Panc1 (cell line): ENCODE measurements at regions not wholly inside any gene's neighbourhood (a gene's known extent, or its start where the extent isn't known, plus 50 kb on each side); places are given as distances from the start of the nearest gene placed in this dataset.

Source experiments
- ATAC-seq: fragments of 200-7000 bp; cut with Tn5 transposase; 2 replicates; pipeline ENCODE4 v1.9.1; 2020; ENCODE audit warnings: mild to moderate bottlenecking, moderate library complexity
- BruUV-seq: library from RNA; stranded (reverse); fragments of 400-500 nt; replicated peaks from 2 replicates; lab custom pipeline; 2021; lab: Mats Ljungman, UMichigan
- CTCF ChIA-PET: fragments of 300-600 bp; sonication (Branson Sonifier 250); formaldehyde crosslinking; loops from one replicate; lab custom pipeline; 2022; ENCODE audit warnings: antibody characterized with exemption; lab: Charles Lee
- POLR2A ChIA-PET: fragments of 300-600 bp; sonication (Branson Sonifier 250); formaldehyde crosslinking; loops from one replicate; lab custom pipeline; 2022; ENCODE audit warnings: antibody characterized with exemption; lab: Charles Lee
- DNase-seq: peaks from one replicate; pipeline ENCODE4 v3.0.0-alpha.2; 2010; ENCODE audit warnings: low read depth, low spot score
- H3K27ac ChIP-seq: 2 replicates; pipeline ENCODE4 v1.5.1; 2011; ENCODE audit warnings: mild to moderate bottlenecking, low read length, inconsistent platforms
- H3K27me3 ChIP-seq: fragments of 200-500 bp; sonication (Bioruptor generic); 2 replicates; pipeline ENCODE4 v1.6.0; 2014; ENCODE audit warnings: low read length, inconsistent platforms; ENCODE audit not compliant: control insufficient read depth, insufficient read depth
- H3K36me3 ChIP-seq: fragments of 200-500 bp; sonication (Bioruptor generic); 2 replicates; pipeline ENCODE4 v1.5.1; 2014; ENCODE audit warnings: inconsistent platforms, mild to moderate bottlenecking, low read length, moderate library complexity; ENCODE audit not compliant: control insufficient read depth, insufficient read depth
- H3K4me1 ChIP-seq: 2 replicates; pipeline ENCODE4 v1.5.1; 2011; ENCODE audit warnings: inconsistent platforms, mild to moderate bottlenecking, low read length, moderate library complexity; ENCODE audit not compliant: control insufficient read depth, insufficient read depth
- H3K4me3 ChIP-seq, 2 experiments: 2 replicates each; pipeline ENCODE4 v1.5.1; 2011 to 2012; ENCODE audit warnings: low read depth in 2 of 2, low read length in 2 of 2, mild to moderate bottlenecking in 2 of 2, inconsistent platforms in 1 of 2, moderate library complexity in 1 of 2
- H3K9me3 ChIP-seq: fragments of 200-500 bp; sonication (Bioruptor generic); 2 replicates; pipeline ENCODE4 v1.5.1; 2014; ENCODE audit warnings: low read depth, mild to moderate bottlenecking, inconsistent platforms, low read length, moderate library complexity; ENCODE audit not compliant: control insufficient read depth, insufficient read depth
- POLR2AphosphoS5 ChIP-seq: IDR thresholded peaks from 2 replicates; pipeline ENCODE4 v1.6.1; 2012; ENCODE audit warnings: mild to moderate bottlenecking, low read depth, low read length, moderate library complexity
- SIN3A ChIP-seq: IDR thresholded peaks from 2 replicates; pipeline ENCODE4 v1.6.1; 2012; ENCODE audit warnings: low read depth, mild to moderate bottlenecking, low read length, moderate library complexity, borderline replicate concordance; ENCODE audit not compliant: insufficient read depth
- TCF7L2 ChIP-seq: IDR thresholded peaks from 2 replicates; pipeline ENCODE4 v1.6.1; 2011; ENCODE audit warnings: mild to moderate bottlenecking, low read depth, low read length, inconsistent platforms
- in situ Hi-C: cut with HindIII; loops from 2 replicates; pipeline ENCODE4 v1.10.0; 2016; ENCODE audit warnings: low sequenced_read_pairs, low pct_unique_long_range_greater_than_20kb
- intact Hi-C: fragments of 100-400 bp; cut with micrococcal nuclease; formaldehyde crosslinking; loops from one replicate; pipeline ENCODE4 v1.10.0; 2022; ENCODE audit not compliant: unreplicated experiment
- TF ChIP-seq, protein P1 (sequence below): fragments of 450-650 bp; IDR thresholded peaks from 2 replicates; pipeline ENCODE4 v1.5.1; 2017; ENCODE audit warnings: mild to moderate bottlenecking
- TF ChIP-seq, protein P2 (sequence below), 2 experiments: IDR thresholded peaks; 2 replicates each; pipeline ENCODE4 v1.6.1; 2011 to 2012; ENCODE audit warnings: low read depth in 2 of 2, control low read depth in 1 of 2, low read length in 1 of 2, mild to moderate bottlenecking in 1 of 2, moderate library complexity in 1 of 2; ENCODE audit not compliant: insufficient read depth in 1 of 2

- POLR2A ChIA-PET = no interaction called here
- Histone ChIP-seq H3K27ac (no peak overlapping the region), H3K9me3 (no peaks in the 10 kb centered on the region), H3K4me1 (no peaks in the 10 kb centered on the region), H3K36me3 (no peaks in the 10 kb centered on the region), H3K4me3 (no peak overlapping the region), H3K27me3 (peaks cover 2% of the 10 kb centered on the region; the same call in 1 of the 2 replicates)
- intact Hi-C loops (no loop called here), in situ Hi-C loops (no loop called here)
- ATAC-seq (no peak), DNase-seq (no peak)
- TF ChIP-seq, protein P1, sequence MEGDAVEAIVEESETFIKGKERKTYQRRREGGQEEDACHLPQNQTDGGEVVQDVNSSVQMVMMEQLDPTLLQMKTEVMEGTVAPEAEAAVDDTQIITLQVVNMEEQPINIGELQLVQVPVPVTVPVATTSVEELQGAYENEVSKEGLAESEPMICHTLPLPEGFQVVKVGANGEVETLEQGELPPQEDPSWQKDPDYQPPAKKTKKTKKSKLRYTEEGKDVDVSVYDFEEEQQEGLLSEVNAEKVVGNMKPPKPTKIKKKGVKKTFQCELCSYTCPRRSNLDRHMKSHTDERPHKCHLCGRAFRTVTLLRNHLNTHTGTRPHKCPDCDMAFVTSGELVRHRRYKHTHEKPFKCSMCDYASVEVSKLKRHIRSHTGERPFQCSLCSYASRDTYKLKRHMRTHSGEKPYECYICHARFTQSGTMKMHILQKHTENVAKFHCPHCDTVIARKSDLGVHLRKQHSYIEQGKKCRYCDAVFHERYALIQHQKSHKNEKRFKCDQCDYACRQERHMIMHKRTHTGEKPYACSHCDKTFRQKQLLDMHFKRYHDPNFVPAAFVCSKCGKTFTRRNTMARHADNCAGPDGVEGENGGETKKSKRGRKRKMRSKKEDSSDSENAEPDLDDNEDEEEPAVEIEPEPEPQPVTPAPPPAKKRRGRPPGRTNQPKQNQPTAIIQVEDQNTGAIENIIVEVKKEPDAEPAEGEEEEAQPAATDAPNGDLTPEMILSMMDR = no peak
- no peak for TF ChIP-seq POLR2AphosphoS5
- TF ChIP-seq SIN3A = no peak
- TF ChIP-seq TCF7L2 = no peak
- TF ChIP-seq, protein P2, sequence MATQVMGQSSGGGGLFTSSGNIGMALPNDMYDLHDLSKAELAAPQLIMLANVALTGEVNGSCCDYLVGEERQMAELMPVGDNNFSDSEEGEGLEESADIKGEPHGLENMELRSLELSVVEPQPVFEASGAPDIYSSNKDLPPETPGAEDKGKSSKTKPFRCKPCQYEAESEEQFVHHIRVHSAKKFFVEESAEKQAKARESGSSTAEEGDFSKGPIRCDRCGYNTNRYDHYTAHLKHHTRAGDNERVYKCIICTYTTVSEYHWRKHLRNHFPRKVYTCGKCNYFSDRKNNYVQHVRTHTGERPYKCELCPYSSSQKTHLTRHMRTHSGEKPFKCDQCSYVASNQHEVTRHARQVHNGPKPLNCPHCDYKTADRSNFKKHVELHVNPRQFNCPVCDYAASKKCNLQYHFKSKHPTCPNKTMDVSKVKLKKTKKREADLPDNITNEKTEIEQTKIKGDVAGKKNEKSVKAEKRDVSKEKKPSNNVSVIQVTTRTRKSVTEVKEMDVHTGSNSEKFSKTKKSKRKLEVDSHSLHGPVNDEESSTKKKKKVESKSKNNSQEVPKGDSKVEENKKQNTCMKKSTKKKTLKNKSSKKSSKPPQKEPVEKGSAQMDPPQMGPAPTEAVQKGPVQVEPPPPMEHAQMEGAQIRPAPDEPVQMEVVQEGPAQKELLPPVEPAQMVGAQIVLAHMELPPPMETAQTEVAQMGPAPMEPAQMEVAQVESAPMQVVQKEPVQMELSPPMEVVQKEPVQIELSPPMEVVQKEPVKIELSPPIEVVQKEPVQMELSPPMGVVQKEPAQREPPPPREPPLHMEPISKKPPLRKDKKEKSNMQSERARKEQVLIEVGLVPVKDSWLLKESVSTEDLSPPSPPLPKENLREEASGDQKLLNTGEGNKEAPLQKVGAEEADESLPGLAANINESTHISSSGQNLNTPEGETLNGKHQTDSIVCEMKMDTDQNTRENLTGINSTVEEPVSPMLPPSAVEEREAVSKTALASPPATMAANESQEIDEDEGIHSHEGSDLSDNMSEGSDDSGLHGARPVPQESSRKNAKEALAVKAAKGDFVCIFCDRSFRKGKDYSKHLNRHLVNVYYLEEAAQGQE (IDR thresholded peaks at IDR 0.05; ENCODE audit: insufficient read depth in 1 of 2, low read depth in 2 of 2, low read length in 1 of 2) = no peak
- CTCF ChIA-PET = no interaction called here
- BruUV-seq = no TSS peak
Measured at GRCh38 chr18:78595924-78596573, 383.6 kb upstream of the SALL3 start.

DNA sequence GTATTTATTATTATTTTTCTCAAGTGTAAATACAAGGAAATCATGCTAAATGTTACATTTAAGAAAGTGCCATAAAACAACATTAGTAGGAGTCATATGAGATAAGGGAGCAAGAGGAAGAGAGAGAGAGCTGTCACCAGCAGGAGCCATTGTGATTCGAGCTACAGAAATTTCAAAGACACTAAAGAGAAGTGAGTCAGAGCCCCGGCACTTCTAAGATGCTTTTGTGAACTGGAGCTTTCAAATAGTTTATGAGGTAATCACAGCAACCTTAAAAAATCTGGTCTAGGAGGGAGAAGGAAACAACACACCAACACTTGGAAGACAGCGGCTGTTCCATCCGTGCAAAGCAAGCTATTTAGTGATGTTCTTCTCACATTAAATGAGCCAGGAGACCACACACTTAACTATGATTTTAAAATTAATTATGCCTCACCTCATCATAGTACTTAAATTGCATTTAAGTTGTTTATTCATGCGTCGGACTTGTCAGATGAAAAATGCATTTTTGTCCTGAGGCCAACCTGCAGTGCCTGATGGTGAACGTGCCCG is 382.7 kb upstream of the SALL3 start:
- intact Hi-C loops = no loop called here
- no peak for ATAC-seq
- no peak for DNase-seq
- CTCF ChIA-PET = no interaction called here
- TF ChIP-seq SIN3A (no peak), TCF7L2 (no peak), POLR2AphosphoS5 (no peak)
- TF ChIP-seq, protein P2 (IDR thresholded peaks at IDR 0.05; ENCODE audit: insufficient read depth in 1 of 2, low read depth in 2 of 2, low read length in 1 of 2) = no peak
- TF ChIP-seq, protein P1 = no peak
- no TSS peak for BruUV-seq
- in situ Hi-C loops = no loop called here
- no peaks in the 10 kb centered on the region for H3K36me3 ChIP-seq
- H3K9me3 ChIP-seq = no peaks in the 10 kb centered on the region
- no peak overlapping the region for H3K4me3 ChIP-seq
- H3K27ac ChIP-seq = no peak overlapping the region
- no peaks in the 10 kb centered on the region for H3K4me1 ChIP-seq
- POLR2A ChIA-PET = no interaction called here
- peaks cover 2% of the 10 kb centered on the region; the same call in 1 of the 2 replicates for H3K27me3 ChIP-seq
